H9 (cell line): ENCODE measurements at regions not wholly inside any gene's neighbourhood (a gene's known extent, or its start where the extent isn't known, plus 50 kb on each side); places are given as distances from the start of the nearest gene placed in this dataset.

ENCODE experiments used
- DNase-seq: peaks from one replicate; pipeline ENCODE4 v3.0.0-alpha.2; 2017
- H2AFZ ChIP-seq: one replicate; pipeline ENCODE4 v1.6.1; 2013; ENCODE audit warnings: mild to moderate bottlenecking, low read length, control low read depth, moderate library complexity
- H2AK5ac ChIP-seq: 2 replicates; pipeline ENCODE4 v1.6.1; 2013; ENCODE audit warnings: low read length, control low read depth, mixed read lengths; ENCODE audit not compliant: insufficient read length
- H2BK120ac ChIP-seq: one replicate; pipeline ENCODE4 v1.6.1; 2013; ENCODE audit warnings: low read depth, mild to moderate bottlenecking, low read length, control low read depth, inconsistent platforms; ENCODE audit not compliant: poor library complexity, severe bottlenecking
- H2BK12ac ChIP-seq: 2 replicates; pipeline ENCODE4 v1.6.1; 2013; ENCODE audit warnings: low read length, control low read depth, mixed read lengths, low read depth; ENCODE audit not compliant: insufficient read length
- H2BK15ac ChIP-seq: 2 replicates; pipeline ENCODE4 v1.6.1; 2013; ENCODE audit warnings: low read depth, low read length, control low read depth
- H2BK20ac ChIP-seq: one replicate; pipeline ENCODE4 v1.6.1; 2013; ENCODE audit warnings: low read depth, mild to moderate bottlenecking, low read length, control low read depth, inconsistent platforms; ENCODE audit not compliant: poor library complexity, severe bottlenecking
- H2BK5ac ChIP-seq: 2 replicates; pipeline ENCODE4 v1.6.1; 2013; ENCODE audit warnings: low read length, control low read depth, mixed read lengths; ENCODE audit not compliant: insufficient read length
- H3K14ac ChIP-seq: 2 replicates; pipeline ENCODE4 v1.6.1; 2013; ENCODE audit warnings: low read length, control low read depth; ENCODE audit not compliant: insufficient read depth
- H3K18ac ChIP-seq: 2 replicates; pipeline ENCODE4 v1.6.1; 2013; ENCODE audit warnings: low read depth, mild to moderate bottlenecking, mixed read lengths, low read length, control low read depth; ENCODE audit not compliant: insufficient read length
- H3K23ac ChIP-seq: 2 replicates; pipeline ENCODE4 v1.6.1; 2013; ENCODE audit warnings: low read length, control low read depth, mixed read lengths, low read depth; ENCODE audit not compliant: insufficient read length
- H3K23me2 ChIP-seq: 2 replicates; pipeline ENCODE4 v1.6.1; 2013; ENCODE audit warnings: low read depth, mild to moderate bottlenecking, mixed read lengths, low read length, control low read depth; ENCODE audit not compliant: insufficient read length, poor library complexity, severe bottlenecking
- H3K27ac ChIP-seq: 2 replicates; pipeline ENCODE4 v1.5.1; 2013; ENCODE audit warnings: low read length, control low read depth, mixed read lengths, low read depth; ENCODE audit not compliant: insufficient read length
- H3K27me3 ChIP-seq: 2 replicates; pipeline ENCODE4 v1.6.1; 2013; ENCODE audit warnings: low read length, control low read depth, inconsistent platforms; ENCODE audit not compliant: insufficient read depth
- H3K4ac ChIP-seq: 2 replicates; pipeline ENCODE4 v1.6.1; 2013; ENCODE audit warnings: low read depth, mild to moderate bottlenecking, control low read depth, inconsistent platforms, low read length, moderate library complexity
- H3K4me1 ChIP-seq: 2 replicates; pipeline ENCODE4 v1.6.1; 2013; ENCODE audit warnings: low read length, control low read depth, inconsistent platforms; ENCODE audit not compliant: insufficient read depth
- H3K4me2 ChIP-seq: 2 replicates; pipeline ENCODE4 v1.6.1; 2013; ENCODE audit warnings: low read length, control low read depth, mixed read lengths; ENCODE audit not compliant: insufficient read length, insufficient read depth
- H3K56ac ChIP-seq: 2 replicates; pipeline ENCODE4 v1.6.1; 2013; ENCODE audit warnings: low read depth, mild to moderate bottlenecking, mixed read lengths, low read length, control low read depth; ENCODE audit not compliant: insufficient read length
- H3K79me1 ChIP-seq: 2 replicates; pipeline ENCODE4 v1.6.1; 2013; ENCODE audit warnings: low read depth, mild to moderate bottlenecking, moderate library complexity, low read length, control low read depth, inconsistent platforms; ENCODE audit not compliant: insufficient read depth, poor library complexity, severe bottlenecking
- H3K79me2 ChIP-seq: 2 replicates; pipeline ENCODE4 v1.6.1; 2013; ENCODE audit warnings: low read length, control low read depth, inconsistent platforms; ENCODE audit not compliant: insufficient read depth
- H3K9ac ChIP-seq: 2 replicates; pipeline ENCODE4 v1.6.1; 2013; ENCODE audit warnings: low read length, control low read depth, mixed read lengths; ENCODE audit not compliant: insufficient read length; ENCODE audit errors: extremely low read depth
- H3K9me3 ChIP-seq: one replicate; pipeline ENCODE4 v1.6.1; 2013; ENCODE audit warnings: low read depth, low read length, inconsistent platforms; ENCODE audit not compliant: control insufficient read depth
- H3T11ph ChIP-seq: one replicate; pipeline ENCODE4 v1.6.1; 2013; ENCODE audit warnings: mild to moderate bottlenecking, low read length, control low read depth, inconsistent platforms
- H4K20me1 ChIP-seq: one replicate; pipeline ENCODE4 v1.6.1; 2013; ENCODE audit not compliant: control insufficient read depth, insufficient read length, insufficient read depth
- H4K5ac ChIP-seq: 2 replicates; pipeline ENCODE4 v1.6.1; 2013; ENCODE audit warnings: low read depth, mild to moderate bottlenecking, mixed read lengths, low read length, control low read depth; ENCODE audit not compliant: insufficient read length
- H4K8ac ChIP-seq: replicated peaks from 2 replicates; pipeline ENCODE4 v1.6.1; 2013; ENCODE audit warnings: low read length, control low read depth, mixed read lengths, low read depth; ENCODE audit not compliant: insufficient read length
- H4K91ac ChIP-seq: 2 replicates; pipeline ENCODE4 v1.6.1; 2013; ENCODE audit warnings: low read depth, mild to moderate bottlenecking, moderate library complexity, mixed read lengths, low read length, control low read depth; ENCODE audit not compliant: insufficient read length
- H3K27ac Mint-ChIP-seq, 3 experiments: 2 replicates in 2 of 3; 3 replicates in 1 of 3; pipeline ENCODE4 v1.8.0; 2020 to 2021; ENCODE audit warnings: mixed read lengths in 3 of 3, mild to moderate bottlenecking in 1 of 3, moderate library complexity in 1 of 3
- H3K27me3 Mint-ChIP-seq: 2 replicates; pipeline ENCODE4 v1.8.0; 2021; ENCODE audit warnings: low read depth, mild to moderate bottlenecking, moderate library complexity, mixed read lengths
- H3K36me3 Mint-ChIP-seq, 3 experiments: 2 replicates in 2 of 3; 3 replicates in 1 of 3; pipeline ENCODE4 v1.8.0; 2020 to 2021; ENCODE audit warnings: low read depth in 3 of 3, mixed read lengths in 3 of 3; ENCODE audit not compliant: insufficient read depth in 1 of 3
- H3K4me1 Mint-ChIP-seq, 2 experiments: 2 replicates each; pipeline ENCODE4 v1.8.0; 2020; ENCODE audit warnings: mixed read lengths in 2 of 2
- H3K4me3 Mint-ChIP-seq, 2 experiments: 2 replicates in 1 of 2; 3 replicates in 1 of 2; pipeline ENCODE4 v1.8.0; 2020 to 2021; ENCODE audit warnings: mild to moderate bottlenecking in 2 of 2, mixed read lengths in 2 of 2, moderate library complexity in 1 of 2
- H3K9me3 Mint-ChIP-seq, 2 experiments: 2 replicates in 1 of 2; 3 replicates in 1 of 2; pipeline ENCODE4 v1.8.0; 2020; ENCODE audit warnings: mild to moderate bottlenecking in 2 of 2, mixed read lengths in 2 of 2, moderate library complexity in 1 of 2
- CTCF ChIP-seq: fragments of 200-600 bp; sonication (generic); conservative IDR thresholded peaks from 3 replicates; pipeline ENCODE4 v1.8.0; 2021; ENCODE audit warnings: antibody characterized with exemption, mild to moderate bottlenecking
- WGBS: extraction: QIAGEN DNeasy Blood & Tissue Kit; methylation state at CpG from one replicate; pipeline ENCODE4 v1.1.7; 2013; ENCODE audit warnings: missing lambda C conversion rate, low lambda C conversion rate, mixed read lengths; ENCODE audit not compliant: insufficient read length; ENCODE audit errors: extremely low coverage; 5-methylcytosine and 5-hydroxymethylcytosine counted together

GRCh38 chr14:101088395-101088667, 184.8 kb upstream of the RTL1 start:
- Mint-ChIP-seq H3K27me3 (peaks cover 6% of the 10 kb centered on the region), H3K9me3 (no peaks in the 10 kb centered on the region), H3K27ac (no peak overlapping the region; a peak in 1 of 7 replicates), H3K4me3 (no peak overlapping the region), H3K36me3 (no peaks in the 10 kb centered on the region), H3K4me1 (no peaks in the 10 kb centered on the region)
- no peak overlapping the region for H2BK120ac ChIP-seq
- no peak overlapping the region for H3K4ac ChIP-seq
- H4K91ac ChIP-seq = no peak overlapping the region
- H3T11ph ChIP-seq = no peak overlapping the region
- H4K5ac ChIP-seq = no peak overlapping the region
- H3K27me3 ChIP-seq = no peaks in the 10 kb centered on the region
- no peak overlapping the region for H2BK5ac ChIP-seq
- WGBS = no CpG with 5 or more reads among the region's 6 CpGs
- H3K23me2 ChIP-seq = no peaks in the 10 kb centered on the region
- H2BK15ac ChIP-seq = no peak overlapping the region
- no peak overlapping the region for H2AFZ ChIP-seq
- H3K14ac ChIP-seq = no peak overlapping the region
- no peak overlapping the region for H2BK12ac ChIP-seq
- H3K79me2 ChIP-seq = no peaks in the 10 kb centered on the region
- TF ChIP-seq CTCF = no peak
- H2BK20ac ChIP-seq = no peak overlapping the region
- H3K4me2 ChIP-seq = no peak overlapping the region
- H3K27ac ChIP-seq = no peak overlapping the region
- no peak for DNase-seq
- H4K20me1 ChIP-seq = no peaks in the 10 kb centered on the region
- H3K4me1 ChIP-seq = no peaks in the 10 kb centered on the region
- no peaks in the 10 kb centered on the region for H3K79me1 ChIP-seq
- H2AK5ac ChIP-seq = no peak overlapping the region
- H3K23ac ChIP-seq = no peak overlapping the region
- H3K9me3 ChIP-seq = no peaks in the 10 kb centered on the region
- no peak overlapping the region for H3K56ac ChIP-seq
- H4K8ac ChIP-seq = no peak overlapping the region
- no peak overlapping the region for H3K9ac ChIP-seq
- no peak overlapping the region for H3K18ac ChIP-seq
